Hepatocyte (in vitro differentiated cells): ENCODE measurements at regions not wholly inside any gene's neighbourhood (a gene's known extent, or its start where the extent isn't known, plus 50 kb on each side); places are given as distances from the start of the nearest gene placed in this dataset.

Experiments
- EZH2 ChIP-seq: fragments of 200-600 bp; sonication (generic); IDR thresholded peaks from 2 replicates; pipeline ENCODE4 v1.6.1; 2016; ENCODE audit warnings: antibody characterized with exemption, mild to moderate bottlenecking, borderline replicate concordance
- TF ChIP-seq, protein P1 (sequence below): fragments of 200-600 bp; sonication (generic); IDR thresholded peaks from 2 replicates; pipeline ENCODE4 v1.5.1; 2016; ENCODE audit warnings: antibody characterized with exemption, mild to moderate bottlenecking; ENCODE audit not compliant: poor library complexity

DNA sequence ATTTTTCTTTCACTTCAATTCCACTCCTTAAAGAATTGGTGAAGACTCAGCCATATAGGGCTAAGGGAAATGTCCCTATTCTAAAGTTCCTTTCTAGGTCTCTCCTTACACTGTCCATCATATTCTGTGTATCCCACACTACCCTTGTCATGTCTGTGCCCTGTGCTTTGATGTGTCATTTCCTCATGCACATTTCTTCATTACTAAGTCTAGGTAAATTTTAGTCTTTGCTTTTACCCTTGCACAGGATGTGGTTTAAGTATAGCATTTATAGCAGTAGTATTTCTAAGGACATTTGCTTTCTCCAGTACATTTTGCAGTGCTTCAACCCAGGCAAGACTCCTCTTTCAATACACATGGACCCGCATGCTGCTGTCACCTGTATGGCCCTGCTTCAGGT is 221.5 kb upstream of the ACVR2A start:
- TF ChIP-seq EZH2 = no peak
- TF ChIP-seq, protein P1, sequence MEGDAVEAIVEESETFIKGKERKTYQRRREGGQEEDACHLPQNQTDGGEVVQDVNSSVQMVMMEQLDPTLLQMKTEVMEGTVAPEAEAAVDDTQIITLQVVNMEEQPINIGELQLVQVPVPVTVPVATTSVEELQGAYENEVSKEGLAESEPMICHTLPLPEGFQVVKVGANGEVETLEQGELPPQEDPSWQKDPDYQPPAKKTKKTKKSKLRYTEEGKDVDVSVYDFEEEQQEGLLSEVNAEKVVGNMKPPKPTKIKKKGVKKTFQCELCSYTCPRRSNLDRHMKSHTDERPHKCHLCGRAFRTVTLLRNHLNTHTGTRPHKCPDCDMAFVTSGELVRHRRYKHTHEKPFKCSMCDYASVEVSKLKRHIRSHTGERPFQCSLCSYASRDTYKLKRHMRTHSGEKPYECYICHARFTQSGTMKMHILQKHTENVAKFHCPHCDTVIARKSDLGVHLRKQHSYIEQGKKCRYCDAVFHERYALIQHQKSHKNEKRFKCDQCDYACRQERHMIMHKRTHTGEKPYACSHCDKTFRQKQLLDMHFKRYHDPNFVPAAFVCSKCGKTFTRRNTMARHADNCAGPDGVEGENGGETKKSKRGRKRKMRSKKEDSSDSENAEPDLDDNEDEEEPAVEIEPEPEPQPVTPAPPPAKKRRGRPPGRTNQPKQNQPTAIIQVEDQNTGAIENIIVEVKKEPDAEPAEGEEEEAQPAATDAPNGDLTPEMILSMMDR = no peak
